LNCAP (cell line): ENCODE measurements at regions not wholly inside any gene's neighbourhood (a gene's known extent, or its start where the extent isn't known, plus 50 kb on each side); places are given as distances from the start of the nearest gene placed in this dataset.

Source experiments
- TF ChIP-seq, protein P1 (sequence below): fragments of 450-650 bp; IDR thresholded peaks from 2 replicates; pipeline ENCODE4 v1.5.1; 2017; ENCODE audit warnings: mild to moderate bottlenecking

DNA sequence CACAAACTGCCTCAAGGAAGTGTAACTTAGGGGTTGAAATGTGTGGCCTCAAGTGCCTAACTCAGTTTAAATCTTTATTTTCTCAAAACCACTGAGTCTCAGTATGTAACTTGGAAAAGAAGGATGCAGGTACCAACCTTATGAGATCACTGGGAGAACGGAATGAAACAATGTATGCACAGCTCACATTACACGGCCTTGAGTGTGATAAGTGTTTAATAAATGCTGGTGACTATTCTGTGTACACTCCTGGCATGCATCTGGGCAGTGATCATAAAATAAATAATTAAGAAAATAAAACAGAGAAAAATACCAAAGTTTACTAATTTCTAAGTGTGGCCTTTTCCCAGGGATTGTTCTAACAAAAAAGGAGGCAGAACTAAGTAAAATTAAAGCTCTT lies 974.5 kb upstream of the FLRT2 start:
- TF ChIP-seq, protein P1, sequence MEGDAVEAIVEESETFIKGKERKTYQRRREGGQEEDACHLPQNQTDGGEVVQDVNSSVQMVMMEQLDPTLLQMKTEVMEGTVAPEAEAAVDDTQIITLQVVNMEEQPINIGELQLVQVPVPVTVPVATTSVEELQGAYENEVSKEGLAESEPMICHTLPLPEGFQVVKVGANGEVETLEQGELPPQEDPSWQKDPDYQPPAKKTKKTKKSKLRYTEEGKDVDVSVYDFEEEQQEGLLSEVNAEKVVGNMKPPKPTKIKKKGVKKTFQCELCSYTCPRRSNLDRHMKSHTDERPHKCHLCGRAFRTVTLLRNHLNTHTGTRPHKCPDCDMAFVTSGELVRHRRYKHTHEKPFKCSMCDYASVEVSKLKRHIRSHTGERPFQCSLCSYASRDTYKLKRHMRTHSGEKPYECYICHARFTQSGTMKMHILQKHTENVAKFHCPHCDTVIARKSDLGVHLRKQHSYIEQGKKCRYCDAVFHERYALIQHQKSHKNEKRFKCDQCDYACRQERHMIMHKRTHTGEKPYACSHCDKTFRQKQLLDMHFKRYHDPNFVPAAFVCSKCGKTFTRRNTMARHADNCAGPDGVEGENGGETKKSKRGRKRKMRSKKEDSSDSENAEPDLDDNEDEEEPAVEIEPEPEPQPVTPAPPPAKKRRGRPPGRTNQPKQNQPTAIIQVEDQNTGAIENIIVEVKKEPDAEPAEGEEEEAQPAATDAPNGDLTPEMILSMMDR, result no peak

- TF ChIP-seq, protein P1, result no peak
Measured at GRCh38 chr14:84566109-84566508, 963.8 kb upstream of the FLRT2 start.

GRCh38 chr14:84575681-84576080 lies 954.3 kb upstream of the FLRT2 start:
- TF ChIP-seq, protein P1, result no peak

GRCh38 chr14:84579292-84579691 lies 950.7 kb upstream of the FLRT2 start:
- TF ChIP-seq, protein P1, result no peak

DNA sequence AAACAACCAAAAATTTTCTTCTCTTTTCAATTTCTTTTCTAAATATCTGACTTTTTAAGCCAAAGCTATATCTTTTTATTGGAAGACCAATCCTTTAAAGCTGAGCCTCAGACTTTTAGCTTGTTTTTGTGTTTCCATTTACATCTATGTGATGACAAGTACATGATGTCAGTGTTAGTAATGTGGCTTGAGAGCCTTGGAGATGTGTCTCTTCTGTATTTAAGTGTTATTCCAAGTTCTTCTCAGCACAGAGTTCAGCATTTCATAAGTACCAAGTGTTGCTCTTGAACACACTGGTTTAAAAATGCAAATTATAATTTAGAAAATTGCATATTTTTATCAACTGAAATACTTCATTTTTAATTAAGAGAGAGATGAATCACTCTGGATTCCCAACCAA lies 948.9 kb upstream of the FLRT2 start:
- TF ChIP-seq, protein P1, result no peak

- TF ChIP-seq, protein P1, result no peak
Measured at GRCh38 chr14:84584511-84584910, 945.4 kb upstream of the FLRT2 start.

GRCh38 chr14:84591827-84592445 lies 938.0 kb upstream of the FLRT2 start:
- TF ChIP-seq, protein P1, result no peak

DNA sequence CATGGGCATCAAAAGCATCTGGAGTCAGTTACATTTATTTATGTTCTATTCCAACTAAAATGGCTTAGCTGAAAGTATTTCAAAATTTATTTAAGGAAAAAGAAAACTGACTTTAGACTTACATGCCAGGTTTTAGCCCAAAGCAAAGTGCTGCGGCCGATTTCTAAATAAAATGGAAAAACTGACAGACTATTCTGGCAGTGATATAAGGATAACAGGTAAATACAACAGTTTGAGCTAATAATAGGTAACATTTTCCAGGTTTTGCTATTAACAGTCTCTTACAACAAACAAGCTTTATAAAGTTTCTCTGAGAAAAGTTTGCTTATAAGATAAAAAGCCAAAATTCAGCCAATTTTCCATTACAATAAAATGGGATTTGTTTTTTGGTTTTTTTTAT lies 937.2 kb upstream of the FLRT2 start:
- TF ChIP-seq, protein P1, result no peak
